AG04450 (cell line): ENCODE measurements at regions not wholly inside any gene's neighbourhood (a gene's known extent, or its start where the extent isn't known, plus 50 kb on each side); places are given as distances from the start of the nearest gene placed in this dataset.

Source experiments
- CTCF ChIA-PET: fragments of 300-600, 350-600 bp; formaldehyde crosslinking; extraction: SDS; loops from one replicate; lab custom pipeline; 2022; ENCODE audit warnings: antibody characterized with exemption, inconsistent platforms; lab: Charles Lee
- POLR2A ChIA-PET: fragments of 350-600 bp; formaldehyde crosslinking; extraction: SDS; loops from one replicate; lab custom pipeline; 2021; ENCODE audit warnings: antibody characterized with exemption, inconsistent platforms; lab: Yijun Ruan, JAX
- DNase-seq: peaks from one replicate; pipeline ENCODE4 v3.0.0-alpha.2; 2011; ENCODE audit warnings: low read depth, low spot score
- H3K27ac ChIP-seq: one replicate; pipeline ENCODE4 v1.5.1; 2012; ENCODE audit warnings: low read depth, low read length, control low read depth
- H3K27me3 ChIP-seq: one replicate; pipeline ENCODE4 v1.6.0; 2012; ENCODE audit warnings: low read length; ENCODE audit not compliant: control insufficient read depth, insufficient read depth
- H3K4me3 ChIP-seq: 2 replicates; pipeline ENCODE4 v1.5.1; 2011; ENCODE audit warnings: mild to moderate bottlenecking, low read depth, low read length, control low read depth
- H3K9me3 ChIP-seq: 2 replicates; pipeline ENCODE4 v1.5.1; 2012; ENCODE audit warnings: low read length; ENCODE audit not compliant: control insufficient read depth, insufficient read depth
- TF ChIP-seq, protein P1 (sequence below): IDR thresholded peaks from 2 replicates; pipeline ENCODE4 v1.5.1; 2011; ENCODE audit warnings: low read depth, low read length, control low read depth, inconsistent platforms

- no peak for DNase-seq
- peaks cover 3% of the 10 kb centered on the region; the same call in 1 of the 2 replicates for H3K9me3 ChIP-seq
- H3K27ac ChIP-seq = no peak overlapping the region
- no peak overlapping the region for H3K4me3 ChIP-seq
- TF ChIP-seq, protein P1, sequence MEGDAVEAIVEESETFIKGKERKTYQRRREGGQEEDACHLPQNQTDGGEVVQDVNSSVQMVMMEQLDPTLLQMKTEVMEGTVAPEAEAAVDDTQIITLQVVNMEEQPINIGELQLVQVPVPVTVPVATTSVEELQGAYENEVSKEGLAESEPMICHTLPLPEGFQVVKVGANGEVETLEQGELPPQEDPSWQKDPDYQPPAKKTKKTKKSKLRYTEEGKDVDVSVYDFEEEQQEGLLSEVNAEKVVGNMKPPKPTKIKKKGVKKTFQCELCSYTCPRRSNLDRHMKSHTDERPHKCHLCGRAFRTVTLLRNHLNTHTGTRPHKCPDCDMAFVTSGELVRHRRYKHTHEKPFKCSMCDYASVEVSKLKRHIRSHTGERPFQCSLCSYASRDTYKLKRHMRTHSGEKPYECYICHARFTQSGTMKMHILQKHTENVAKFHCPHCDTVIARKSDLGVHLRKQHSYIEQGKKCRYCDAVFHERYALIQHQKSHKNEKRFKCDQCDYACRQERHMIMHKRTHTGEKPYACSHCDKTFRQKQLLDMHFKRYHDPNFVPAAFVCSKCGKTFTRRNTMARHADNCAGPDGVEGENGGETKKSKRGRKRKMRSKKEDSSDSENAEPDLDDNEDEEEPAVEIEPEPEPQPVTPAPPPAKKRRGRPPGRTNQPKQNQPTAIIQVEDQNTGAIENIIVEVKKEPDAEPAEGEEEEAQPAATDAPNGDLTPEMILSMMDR = no peak
- CTCF ChIA-PET = no interaction called here
- H3K27me3 ChIP-seq = peaks cover 21% of the 10 kb centered on the region
- POLR2A ChIA-PET = no interaction called here
Observed at GRCh38 chr3:72539856-72540255, 308.4 kb downstream of the SHQ1 start.

- peaks cover 23% of the 10 kb centered on the region for H3K27me3 ChIP-seq
- TF ChIP-seq, protein P1 = no peak
- H3K27ac ChIP-seq = no peak overlapping the region
- peaks cover 6% of the 10 kb centered on the region for H3K9me3 ChIP-seq
- H3K4me3 ChIP-seq = no peak overlapping the region
- ChIA-PET POLR2A (no interaction called here), CTCF (no interaction called here)
- no peak for DNase-seq
Observed at GRCh38 chr3:72538070-72538745, 310.0 kb downstream of the SHQ1 start.

GRCh38 chr3:72537448-72537847 is 310.8 kb downstream of the SHQ1 start:
- CTCF ChIA-PET = no interaction called here
- POLR2A ChIA-PET = no interaction called here
- H3K27me3 ChIP-seq = peaks cover 17% of the 10 kb centered on the region
- TF ChIP-seq, protein P1 = no peak
- peaks cover 6% of the 10 kb centered on the region for H3K9me3 ChIP-seq
- H3K27ac ChIP-seq = no peak overlapping the region
- no peak overlapping the region for H3K4me3 ChIP-seq
- DNase-seq = no peak

- Histone ChIP-seq H3K27me3 (peaks cover 16% of the 10 kb centered on the region), H3K4me3 (no peak overlapping the region), H3K9me3 (peaks cover 6% of the 10 kb centered on the region), H3K27ac (no peak overlapping the region)
- DNase-seq = no peak
- ChIA-PET POLR2A (no interaction called here), CTCF (no interaction called here)
- TF ChIP-seq, protein P1 = no peak
Observed at GRCh38 chr3:72536878-72537267, 311.4 kb downstream of the SHQ1 start.

GRCh38 chr3:72536206-72536877 is 311.9 kb downstream of the SHQ1 start:
- TF ChIP-seq, protein P1 = no peak
- no peak overlapping the region for H3K27ac ChIP-seq
- ChIA-PET CTCF (no interaction called here), POLR2A (no interaction called here)
- peaks cover 16% of the 10 kb centered on the region for H3K27me3 ChIP-seq
- peaks cover 3% of the 10 kb centered on the region for H3K9me3 ChIP-seq
- H3K4me3 ChIP-seq = no peak overlapping the region
- DNase-seq = no peak
